OCI-LY3 (cell line): ENCODE measurements at regions not wholly inside any gene's neighbourhood (a gene's known extent, or its start where the extent isn't known, plus 50 kb on each side); places are given as distances from the start of the nearest gene placed in this dataset.

Experiments used
- CTCF ChIP-seq: fragments of 200-600, 300-600 bp; sonication (generic); IDR thresholded peaks from 2 replicates; pipeline ENCODE4 v1.5.1; 2014; ENCODE audit warnings: antibody characterized with exemption, low read length, low read depth
- EZH2phosphoT487 ChIP-seq: fragments of 200-600 bp; shearing (Covaris generic); IDR thresholded peaks from 2 replicates; pipeline ENCODE4 v1.6.1; 2018; ENCODE audit warnings: antibody characterized with exemption, mixed run types, low read depth

- TF ChIP-seq CTCF (no peak), EZH2phosphoT487 (no peak)
Measured at GRCh38 chr20:61146023-61146422, 106.0 kb upstream of the CDH4 start.
